Endodermal cell (in vitro differentiated cells): ENCODE measurements at regions not wholly inside any gene's neighbourhood (a gene's known extent, or its start where the extent isn't known, plus 50 kb on each side); places are given as distances from the start of the nearest gene placed in this dataset.
A peak's percentile ranks its signal among the peaks of the same experiment; 100 is the strongest.

Source experiments
- DNase-seq: peaks from one replicate; pipeline ENCODE4 v3.0.0-alpha.2; 2017
- H3K27ac ChIP-seq: 2 replicates; pipeline ENCODE4 v1.5.1; 2013; ENCODE audit warnings: mild to moderate bottlenecking, low read depth, low read length, moderate library complexity
- H3K27me3 ChIP-seq: 2 replicates; pipeline ENCODE4 v1.6.1; 2013; ENCODE audit warnings: mild to moderate bottlenecking, low read length, moderate library complexity; ENCODE audit not compliant: insufficient read depth, control insufficient read depth, poor library complexity, severe bottlenecking
- H3K36me3 ChIP-seq: 2 replicates; pipeline ENCODE4 v1.7.0; 2013; ENCODE audit warnings: mild to moderate bottlenecking, low read length, moderate library complexity; ENCODE audit not compliant: control insufficient read depth, insufficient read depth
- H3K4me1 ChIP-seq: one replicate; pipeline ENCODE4 v1.7.0; 2013; ENCODE audit warnings: low read length; ENCODE audit not compliant: control insufficient read depth, insufficient read depth
- H3K4me3 ChIP-seq: 2 replicates; pipeline ENCODE4 v1.5.1; 2013; ENCODE audit warnings: mild to moderate bottlenecking, low read length, moderate library complexity
- H3K9ac ChIP-seq: 2 replicates; pipeline ENCODE4 v1.6.1; 2013; ENCODE audit warnings: mild to moderate bottlenecking, low read length, moderate library complexity; ENCODE audit not compliant: poor library complexity, severe bottlenecking; ENCODE audit errors: extremely low read depth
- H3K9me3 ChIP-seq: 2 replicates; pipeline ENCODE4 v1.6.1; 2013; ENCODE audit warnings: mild to moderate bottlenecking, low read length, moderate library complexity; ENCODE audit not compliant: control insufficient read depth
- H3K27ac Mint-ChIP-seq: 2 replicates; pipeline ENCODE4 v1.8.0; 2020; ENCODE audit warnings: mixed read lengths
- H3K27me3 Mint-ChIP-seq: 2 replicates; pipeline ENCODE4 v1.8.0; 2021; ENCODE audit warnings: mild to moderate bottlenecking, mixed read lengths; ENCODE audit not compliant: insufficient read depth
- H3K36me3 Mint-ChIP-seq: 2 replicates; pipeline ENCODE4 v1.8.0; 2020; ENCODE audit warnings: low read depth, mixed read lengths
- H3K4me1 Mint-ChIP-seq: 2 replicates; pipeline ENCODE4 v1.8.0; 2020; ENCODE audit warnings: mixed read lengths
- H3K4me3 Mint-ChIP-seq: 2 replicates; pipeline ENCODE4 v1.8.0; 2020; ENCODE audit warnings: mild to moderate bottlenecking, moderate library complexity, mixed read lengths
- H3K9me3 Mint-ChIP-seq: 2 replicates; pipeline ENCODE4 v1.8.0; 2020; ENCODE audit warnings: mild to moderate bottlenecking, mixed read lengths
- CTCF ChIP-seq: fragments of 200-600 bp; sonication (generic); conservative IDR thresholded peaks from 2 replicates; pipeline ENCODE4 v1.5.0; 2021; ENCODE audit warnings: antibody characterized with exemption, mild to moderate bottlenecking
- WGBS, 2 experiments: methylation state at CpG; one replicate each; pipeline versions ENCODE4 v1.1.5 to v1.1.7; 2013; ENCODE audit warnings: missing lambda C conversion rate in 2 of 2, mixed read lengths in 1 of 2; ENCODE audit not compliant: insufficient coverage in 1 of 2, insufficient read length in 1 of 2; 5-methylcytosine and 5-hydroxymethylcytosine counted together

- H3K36me3 ChIP-seq, result no peaks in the 10 kb centered on the region
- H3K9ac ChIP-seq, result no peak overlapping the region
- Mint-ChIP-seq H3K27ac (no peak overlapping the region), H3K4me1 (peaks cover 5% of the 10 kb centered on the region), H3K9me3 (no peaks in the 10 kb centered on the region), H3K4me3 (no peak overlapping the region), H3K27me3 (peaks cover 2% of the 10 kb centered on the region), H3K36me3 (no peaks in the 10 kb centered on the region)
- no peaks in the 10 kb centered on the region for H3K9me3 ChIP-seq
- H3K27me3 ChIP-seq, result no peaks in the 10 kb centered on the region
- DNase-seq, result no peak
- H3K4me1 ChIP-seq, result peaks cover 6% of the 10 kb centered on the region
- peak overlapping the region; percentile 23 for H3K4me3 ChIP-seq
- TF ChIP-seq CTCF, result no peak
- WGBS, 2 experiments, result 100% methylated on average over 1 to 3 of the region's 4 CpGs
- no peak overlapping the region for H3K27ac ChIP-seq
Observed at GRCh38 chr9:17863213-17863883, 284.5 kb downstream of the SH3GL2 start.

- no peaks in the 10 kb centered on the region for H3K36me3 Mint-ChIP-seq
- Histone ChIP-seq H3K27ac (no peak overlapping the region), H3K36me3 (no peaks in the 10 kb centered on the region), H3K4me1 (peaks cover 6% of the 10 kb centered on the region), H3K9ac (no peak overlapping the region), H3K27me3 (no peaks in the 10 kb centered on the region), H3K9me3 (no peaks in the 10 kb centered on the region), H3K4me3 (no peak overlapping the region)
- H3K4me3 Mint-ChIP-seq, result no peak overlapping the region
- peaks cover 3% of the 10 kb centered on the region for H3K27me3 Mint-ChIP-seq
- H3K27ac Mint-ChIP-seq, result no peak overlapping the region
- TF ChIP-seq CTCF, result no peak
- H3K4me1 Mint-ChIP-seq, result peaks cover 5% of the 10 kb centered on the region
- no peak for DNase-seq
- no peaks in the 10 kb centered on the region for H3K9me3 Mint-ChIP-seq
Observed at GRCh38 chr9:17863924-17864323, 285.1 kb downstream of the SH3GL2 start.

GRCh38 chr9:17864951-17865350 is 286.1 kb downstream of the SH3GL2 start:
- Histone ChIP-seq H3K4me3 (no peak overlapping the region), H3K27me3 (peaks cover 2% of the 10 kb centered on the region), H3K27ac (no peak overlapping the region), H3K9me3 (no peaks in the 10 kb centered on the region), H3K4me1 (peaks cover 6% of the 10 kb centered on the region), H3K9ac (no peak overlapping the region), H3K36me3 (no peaks in the 10 kb centered on the region)
- 87% methylated on average over 1 of the region's 1 CpG; no CpG with 5 or more reads in 1 of the 2 experiments for WGBS, 2 experiments
- no peak overlapping the region for H3K4me3 Mint-ChIP-seq
- no peak for TF ChIP-seq CTCF
- peaks cover 2% of the 10 kb centered on the region for H3K27me3 Mint-ChIP-seq
- H3K27ac Mint-ChIP-seq, result no peak overlapping the region
- H3K9me3 Mint-ChIP-seq, result no peaks in the 10 kb centered on the region
- H3K36me3 Mint-ChIP-seq, result no peaks in the 10 kb centered on the region
- no peak for DNase-seq
- peaks cover 5% of the 10 kb centered on the region for H3K4me1 Mint-ChIP-seq
